Stimulated activated naive B cell treated with anti-CD40 and anti-IgM and Interleukin-4, amounts not matched to agents 10 μg/mL and 1 μg/mL and 100 μg/mL, for 72 hours (primary cell): ENCODE measurements at regions not wholly inside any gene's neighbourhood (a gene's known extent, or its start where the extent isn't known, plus 50 kb on each side); places are given as distances from the start of the nearest gene placed in this dataset.
"Not testable (repeated sequence)": the region's sequence is repeated elsewhere in the genome, so short reads cannot be mapped to it uniquely, and the experiment has no call there.

ENCODE experiments used
- ATAC-seq, 2 donors: fragments of 150-1000 bp; cut with Tn5 transposase; replicated peaks; 2 replicates each; pipeline ENCODE4 v1.10.0; 2021; ENCODE audit warnings: moderate library complexity in 1 of 2
- DNase-seq: peaks from one replicate; pipeline ENCODE4 v3.0.0; 2021
- H3K27ac Mint-ChIP-seq: one replicate; pipeline ENCODE4 v1.8.0; 2022; ENCODE audit warnings: mild to moderate bottlenecking, mixed read lengths
- H3K27me3 Mint-ChIP-seq, 2 donors: one replicate each; pipeline ENCODE4 v1.8.0; 2022; ENCODE audit warnings: mixed read lengths in 2 of 2
- H3K36me3 Mint-ChIP-seq, 2 donors: one replicate each; pipeline ENCODE4 v1.8.0; 2022; ENCODE audit warnings: mixed read lengths in 2 of 2, mild to moderate bottlenecking in 1 of 2
- H3K4me1 Mint-ChIP-seq, 2 donors: one replicate each; pipeline ENCODE4 v1.8.0; 2022; ENCODE audit warnings: mixed read lengths in 2 of 2, mild to moderate bottlenecking in 1 of 2
- H3K4me3 Mint-ChIP-seq, 2 donors: one replicate each; pipeline ENCODE4 v1.8.0; 2022; ENCODE audit warnings: mild to moderate bottlenecking in 2 of 2, mixed read lengths in 2 of 2, moderate library complexity in 1 of 2
- H3K9me3 Mint-ChIP-seq, 2 donors: one replicate each; pipeline ENCODE4 v1.8.0; 2022; ENCODE audit warnings: mixed read lengths in 2 of 2, mild to moderate bottlenecking in 1 of 2

DNA sequence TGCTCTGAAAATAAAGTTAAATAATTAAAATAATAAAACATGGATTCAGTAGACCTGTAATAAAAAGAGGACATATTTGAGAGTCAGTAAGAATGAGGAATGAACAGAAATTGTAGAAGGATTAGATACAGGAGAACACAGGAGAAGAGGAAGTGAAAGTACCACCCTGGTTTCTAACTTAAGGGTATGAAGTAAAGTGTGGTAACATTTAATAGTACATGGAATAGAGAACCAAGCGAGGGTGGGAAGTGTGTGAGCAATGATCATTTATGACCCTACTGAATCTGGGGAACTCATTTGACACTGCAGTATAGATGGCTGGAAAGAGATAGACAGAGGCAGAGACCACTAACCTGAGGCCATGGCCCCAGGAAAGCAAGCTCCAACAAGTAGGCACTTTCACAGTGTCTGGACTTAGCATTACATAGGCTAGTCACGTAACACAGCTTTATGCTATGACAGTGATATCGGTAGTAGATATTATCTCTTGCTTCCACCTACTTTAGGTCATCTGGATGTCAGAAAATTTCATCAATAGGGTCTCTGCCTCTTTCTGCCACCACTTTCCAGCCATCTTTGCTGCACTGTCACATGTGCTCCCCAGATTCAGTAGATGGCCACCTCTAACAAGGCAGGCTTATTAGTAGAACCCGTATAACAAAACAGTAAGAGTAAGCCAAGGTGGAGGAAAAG, 633.9 kb upstream of the MIR17HG start:
- no peak for DNase-seq
- Mint-ChIP-seq H3K36me3 (no peaks in the 10 kb centered on the region), H3K4me1 (no peaks in the 10 kb centered on the region), H3K9me3 (peaks cover 5 to 7% of the 10 kb centered on the region in 2 donors), H3K4me3 (no peak overlapping the region), H3K27me3 (no peaks in the 10 kb centered on the region), H3K27ac (no peak overlapping the region)
- ATAC-seq: peak; percentile 33 to 47

DNA sequence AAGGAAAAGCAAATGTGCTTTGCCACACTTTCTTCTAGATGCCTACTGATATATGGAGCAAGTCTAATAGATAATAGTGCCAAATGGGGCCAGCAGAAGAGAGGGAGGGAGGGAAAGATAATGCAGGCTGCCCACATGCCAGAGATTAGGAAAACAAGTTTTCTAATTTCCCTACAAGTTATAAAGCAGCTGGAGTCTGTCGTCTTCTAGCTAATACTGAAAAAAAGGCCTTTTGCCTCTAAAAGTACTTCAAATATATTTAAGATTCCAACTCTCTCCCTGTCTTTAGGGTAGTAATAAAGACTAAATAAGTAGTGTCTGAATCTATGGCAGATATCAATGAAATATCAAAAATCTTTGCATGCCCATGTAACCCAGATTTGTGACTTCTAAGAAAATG, 632.0 kb upstream of the MIR17HG start:
- H3K36me3 Mint-ChIP-seq: no peaks in the 10 kb centered on the region
- H3K4me1 Mint-ChIP-seq: no peaks in the 10 kb centered on the region
- no peak overlapping the region for H3K27ac Mint-ChIP-seq
- ATAC-seq (no peak), DNase-seq (no peak)
- peaks cover 4% of the 10 kb centered on the region in 2 donors for H3K9me3 Mint-ChIP-seq
- H3K4me3 Mint-ChIP-seq: no peak overlapping the region
- H3K27me3 Mint-ChIP-seq: no peaks in the 10 kb centered on the region

DNA sequence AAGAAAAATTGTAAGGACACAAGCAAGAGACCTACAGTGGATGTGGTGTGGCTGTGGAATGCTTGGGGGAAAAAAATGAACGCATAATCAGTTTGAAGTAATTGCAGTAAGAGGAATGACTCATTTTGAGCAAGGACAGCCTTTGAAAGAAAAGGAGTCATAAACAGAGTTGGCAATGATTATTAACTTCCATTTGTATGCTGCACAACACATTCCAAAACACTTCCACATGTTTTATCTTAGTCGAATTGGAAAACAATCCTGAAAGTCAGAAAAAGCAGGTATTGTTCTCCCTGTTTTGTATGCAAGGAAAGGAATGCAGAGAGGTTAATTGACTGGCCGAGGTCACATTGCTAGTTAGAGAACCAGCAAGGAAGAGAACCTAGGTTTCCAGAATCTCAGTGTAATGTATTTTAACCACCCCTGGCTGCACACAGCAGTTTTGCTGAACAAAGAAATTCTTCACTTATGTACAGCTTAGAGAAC, 630.0 kb upstream of the MIR17HG start:
- ATAC-seq: no peak
- Mint-ChIP-seq H3K4me3 (no peak overlapping the region), H3K27ac (no peak overlapping the region), H3K4me1 (no peaks in the 10 kb centered on the region), H3K36me3 (no peaks in the 10 kb centered on the region), H3K27me3 (no peaks in the 10 kb centered on the region), H3K9me3 (peaks cover 7 to 9% of the 10 kb centered on the region in 2 donors)
- no peak for DNase-seq

DNA sequence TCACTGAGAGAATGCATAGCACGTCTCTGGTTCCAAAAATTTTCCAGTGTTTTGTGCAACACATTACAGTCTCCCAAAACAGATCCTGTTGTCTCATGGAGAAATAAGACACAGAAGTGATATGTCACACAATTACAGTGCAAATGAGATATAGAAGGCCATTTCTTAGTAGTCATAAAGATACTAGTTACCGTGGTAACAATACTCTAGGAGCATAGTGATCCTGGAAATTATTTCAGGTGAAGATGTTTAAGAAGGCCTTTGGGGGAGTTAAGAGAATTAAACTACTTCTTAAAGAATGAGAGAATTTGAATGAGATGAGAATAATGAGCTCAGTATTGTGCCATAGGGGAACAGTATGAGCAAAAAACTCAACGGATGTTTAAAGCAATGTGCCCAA, 628.0 kb upstream of the MIR17HG start:
- ATAC-seq (no peak), DNase-seq (no peak)
- Mint-ChIP-seq H3K4me3 (no peak overlapping the region), H3K9me3 (peaks cover 5 to 9% of the 10 kb centered on the region in 2 donors), H3K36me3 (no peaks in the 10 kb centered on the region), H3K27me3 (no peaks in the 10 kb centered on the region), H3K27ac (no peak overlapping the region), H3K4me1 (no peaks in the 10 kb centered on the region)

DNA sequence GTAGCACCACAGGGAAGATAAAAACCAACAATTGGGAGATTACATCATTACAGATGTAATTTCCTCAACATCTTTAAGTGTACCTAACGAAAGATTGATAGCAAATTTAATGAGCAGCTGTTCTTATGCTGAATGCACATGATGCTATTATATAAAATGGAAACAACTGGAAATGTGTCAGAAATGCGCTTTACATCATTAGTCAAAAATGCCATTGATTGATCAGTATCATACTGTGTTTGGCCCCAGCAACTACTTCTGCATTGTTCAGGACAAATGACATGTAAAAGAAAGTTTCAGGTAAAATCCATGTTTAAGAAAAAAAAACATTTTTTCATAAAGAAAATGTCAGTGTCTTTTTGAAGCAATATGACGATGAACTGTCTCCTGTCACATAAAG, 625.5 kb upstream of the MIR17HG start:
- H3K36me3 Mint-ChIP-seq: no peaks in the 10 kb centered on the region
- peaks cover 5 to 9% of the 10 kb centered on the region in 2 donors for H3K9me3 Mint-ChIP-seq
- DNase-seq (no peak), ATAC-seq (no peak)
- no peaks in the 10 kb centered on the region for H3K4me1 Mint-ChIP-seq
- H3K4me3 Mint-ChIP-seq: no peak overlapping the region
- no peaks in the 10 kb centered on the region for H3K27me3 Mint-ChIP-seq
- no peak overlapping the region for H3K27ac Mint-ChIP-seq

DNA sequence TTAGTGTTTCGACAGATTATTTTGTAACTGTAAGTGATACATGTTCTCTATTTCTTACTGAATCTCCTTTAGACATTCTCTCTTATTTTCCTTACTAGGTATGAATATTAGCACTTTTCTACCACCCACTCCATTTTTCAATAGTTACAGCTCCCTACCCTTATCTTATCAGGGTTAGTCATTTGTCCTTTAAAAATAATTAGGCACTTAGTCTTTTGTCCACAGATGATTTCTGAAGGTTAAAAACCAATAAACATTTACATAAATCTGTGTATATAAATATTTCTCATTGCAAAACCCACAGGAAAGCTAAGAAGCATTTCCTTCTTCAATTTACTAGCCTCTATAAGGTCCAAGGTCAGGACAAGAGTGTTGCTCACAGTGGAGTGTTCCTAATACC, 624.1 kb upstream of the MIR17HG start:
- no peak overlapping the region for H3K4me3 Mint-ChIP-seq
- H3K36me3 Mint-ChIP-seq: no peaks in the 10 kb centered on the region
- H3K27ac Mint-ChIP-seq: no peak overlapping the region
- no peaks in the 10 kb centered on the region for H3K27me3 Mint-ChIP-seq
- no peaks in the 10 kb centered on the region for H3K4me1 Mint-ChIP-seq
- H3K9me3 Mint-ChIP-seq: peaks cover 5 to 9% of the 10 kb centered on the region in 2 donors
- no peak for DNase-seq
- no peak for ATAC-seq

DNA sequence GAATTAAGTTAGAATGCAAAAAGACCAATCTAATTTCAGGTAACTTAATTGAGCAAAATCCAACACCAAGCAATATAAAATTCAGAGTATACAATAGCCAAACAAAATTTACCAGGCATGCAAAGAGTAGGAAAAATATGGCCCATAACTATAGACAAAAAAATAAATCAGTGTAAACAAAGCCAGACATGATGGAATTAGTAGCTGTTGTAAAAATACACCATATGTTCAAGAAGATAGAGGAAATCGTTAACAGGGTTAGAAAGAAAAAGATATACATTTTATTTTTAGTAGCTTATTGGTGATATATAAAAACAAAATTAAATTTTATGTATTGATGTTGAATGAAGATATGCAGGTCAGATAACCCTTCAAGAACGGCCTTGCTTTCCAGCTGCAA, 621.1 kb upstream of the MIR17HG start:
- Mint-ChIP-seq H3K4me1 (no peaks in the 10 kb centered on the region), H3K9me3 (peaks cover 9 to 13% of the 10 kb centered on the region in 2 donors)

DNA sequence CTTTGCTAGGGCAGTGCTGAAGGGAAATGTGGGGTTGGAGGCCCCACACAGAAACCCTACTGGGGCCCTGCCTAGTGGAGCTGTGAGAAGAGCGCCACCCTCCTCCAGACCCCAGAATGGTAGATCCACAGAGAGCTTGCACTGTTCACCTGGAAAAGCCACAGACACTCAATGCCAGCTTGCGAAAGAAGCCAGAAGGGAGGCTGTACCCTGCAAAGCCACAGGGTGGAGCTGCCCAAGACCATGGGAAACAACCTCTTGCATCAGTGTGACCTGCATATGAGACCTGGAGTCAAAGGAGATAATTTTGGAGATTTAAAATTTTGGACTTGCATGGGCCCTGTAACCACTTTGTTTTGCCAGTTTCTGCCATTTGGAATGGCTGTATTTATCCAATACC, 615.4 kb upstream of the MIR17HG start:
- no peaks in the 10 kb centered on the region for H3K27me3 Mint-ChIP-seq
- no peak overlapping the region for H3K4me3 Mint-ChIP-seq
- ATAC-seq (no peak), DNase-seq (no peak)
- H3K9me3 Mint-ChIP-seq: peaks cover 12 to 23% of the 10 kb centered on the region in 2 donors
- no peaks in the 10 kb centered on the region for H3K36me3 Mint-ChIP-seq
- H3K4me1 Mint-ChIP-seq: no peaks in the 10 kb centered on the region
- no peak overlapping the region for H3K27ac Mint-ChIP-seq

More for the DNA sequence above, 621.1 kb upstream of the MIR17HG start:
- H3K27ac Mint-ChIP-seq: no peak overlapping the region
- no peaks in the 10 kb centered on the region for H3K27me3 Mint-ChIP-seq
- ATAC-seq: no peak
- DNase-seq: no peak
- H3K4me3 Mint-ChIP-seq: no peak overlapping the region
- no peaks in the 10 kb centered on the region for H3K36me3 Mint-ChIP-seq

DNA sequence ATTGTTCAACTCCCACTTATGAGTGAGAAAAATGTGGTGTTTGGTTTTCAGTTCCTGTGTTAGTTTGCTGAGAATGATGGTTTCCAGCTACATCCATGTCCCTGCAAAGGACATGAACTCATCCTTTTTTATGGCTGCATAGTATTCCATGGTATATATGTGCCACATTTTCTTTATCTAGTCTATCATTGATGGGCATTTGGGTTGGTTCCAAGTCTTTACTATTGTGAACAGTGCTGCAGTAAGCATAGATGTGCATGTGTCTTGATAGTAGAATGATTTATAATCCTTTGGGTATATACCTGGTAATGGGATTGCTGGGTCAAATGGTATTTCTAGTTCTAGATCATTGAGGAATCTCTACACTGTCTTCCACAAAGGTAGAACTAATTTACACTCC, 613.0 kb upstream of the MIR17HG start:
- H3K27me3 Mint-ChIP-seq, ATAC-seq, H3K27ac Mint-ChIP-seq, DNase-seq, H3K4me3 Mint-ChIP-seq, H3K4me1 Mint-ChIP-seq, H3K36me3 Mint-ChIP-seq: not testable (repeated sequence)
- peaks cover 13 to 23% of the 10 kb centered on the region in 2 donors for H3K9me3 Mint-ChIP-seq

DNA sequence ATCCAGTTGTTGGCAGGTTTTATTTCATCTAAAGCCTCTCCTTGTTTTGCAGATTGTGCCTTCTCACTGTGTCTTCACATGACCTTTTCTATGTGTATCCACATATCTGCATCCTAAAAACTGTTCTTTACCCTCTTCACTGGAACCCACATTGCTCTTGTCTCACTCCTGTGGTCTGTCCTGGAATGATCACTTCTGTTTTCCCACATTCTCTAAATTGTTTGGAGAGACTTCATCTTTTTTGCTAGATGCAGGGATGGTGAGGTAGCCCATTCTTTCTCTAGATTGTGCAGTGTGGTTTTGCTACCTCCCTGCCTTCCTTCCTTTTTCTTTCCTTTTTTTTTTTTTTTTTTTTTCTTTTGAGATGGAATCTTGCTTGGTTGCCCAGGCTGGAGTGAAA, 608.6 kb upstream of the MIR17HG start:
- Mint-ChIP-seq H3K4me1 (no peaks in the 10 kb centered on the region), H3K9me3 (peaks cover 6 to 7% of the 10 kb centered on the region in 2 donors), H3K36me3 (no peaks in the 10 kb centered on the region), H3K27me3 (no peaks in the 10 kb centered on the region), H3K27ac (no peak overlapping the region), H3K4me3 (no peak overlapping the region)
- DNase-seq (no peak), ATAC-seq (no peak)

DNA sequence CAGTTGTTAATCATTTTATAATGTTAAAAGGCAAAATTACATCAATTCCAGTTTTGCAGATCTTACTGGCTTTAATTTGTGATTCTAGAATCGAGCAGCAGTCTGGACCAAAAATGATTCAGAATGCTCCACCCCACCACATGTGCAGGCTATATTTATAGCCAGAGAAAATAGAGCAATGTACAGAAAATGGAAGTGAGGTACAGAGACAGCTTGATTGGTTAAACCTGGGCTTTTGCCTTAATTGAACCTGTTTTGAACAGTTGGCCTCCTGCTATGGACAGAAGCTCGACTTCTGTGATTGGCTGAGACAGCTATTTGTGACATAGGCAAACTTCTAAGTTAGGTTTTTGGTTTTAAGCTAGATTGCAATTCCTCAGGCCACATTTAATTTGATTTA, 607.4 kb upstream of the MIR17HG start:
- Mint-ChIP-seq H3K4me1 (no peaks in the 10 kb centered on the region), H3K36me3 (no peaks in the 10 kb centered on the region), H3K27me3 (no peaks in the 10 kb centered on the region), H3K4me3 (no peak overlapping the region), H3K9me3 (peaks cover 3 to 6% of the 10 kb centered on the region in 2 donors), H3K27ac (no peak overlapping the region)
- DNase-seq: no peak
- ATAC-seq: no peak

DNA sequence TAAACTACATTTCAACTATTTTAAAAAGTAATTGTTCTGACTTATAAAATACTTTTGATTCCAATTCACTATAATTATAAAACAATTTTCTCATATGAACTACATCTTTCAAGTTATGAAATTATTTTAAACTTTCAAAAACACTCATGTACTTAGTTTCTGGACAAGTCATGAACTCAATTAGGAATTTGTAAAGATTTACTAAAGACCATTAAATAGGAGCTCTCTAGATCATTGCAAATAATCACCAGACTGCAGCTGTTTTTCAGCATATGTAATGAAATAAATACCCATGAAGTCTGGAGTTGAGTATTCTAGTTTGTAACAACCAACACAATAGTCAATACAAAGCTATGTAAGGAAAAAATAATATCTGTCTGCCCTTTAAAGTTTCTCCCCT, 605.1 kb upstream of the MIR17HG start:
- no peaks in the 10 kb centered on the region for H3K36me3 Mint-ChIP-seq
- no peak for DNase-seq
- no peaks in the 10 kb centered on the region for H3K4me1 Mint-ChIP-seq
- H3K4me3 Mint-ChIP-seq: no peak overlapping the region
- ATAC-seq: no peak
- no peaks in the 10 kb centered on the region for H3K27me3 Mint-ChIP-seq
- H3K27ac Mint-ChIP-seq: no peak overlapping the region
- H3K9me3 Mint-ChIP-seq: peaks cover 0 to 1% of the 10 kb centered on the region in 2 donors

DNA sequence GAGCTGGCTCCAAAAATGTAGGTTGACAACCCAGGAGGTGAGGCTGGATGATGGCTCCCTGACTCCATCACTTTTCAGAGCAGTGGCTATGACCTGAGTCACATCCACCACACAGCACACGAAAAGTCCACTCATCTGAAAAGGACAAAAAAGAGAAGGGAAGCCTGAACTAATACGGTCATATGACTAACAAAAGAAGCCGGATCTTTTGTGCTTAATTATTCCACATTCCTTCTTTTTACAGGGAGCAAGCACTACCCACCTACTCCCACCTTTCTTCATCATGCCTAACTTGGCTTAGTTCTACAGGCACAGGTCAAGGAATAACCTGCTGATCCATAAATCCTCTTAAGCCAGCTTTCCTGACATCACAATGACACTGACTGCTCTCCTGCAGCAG, 601.3 kb upstream of the MIR17HG start:
- H3K36me3 Mint-ChIP-seq: no peaks in the 10 kb centered on the region
- ATAC-seq: no peak
- H3K4me1 Mint-ChIP-seq: no peaks in the 10 kb centered on the region

DNA sequence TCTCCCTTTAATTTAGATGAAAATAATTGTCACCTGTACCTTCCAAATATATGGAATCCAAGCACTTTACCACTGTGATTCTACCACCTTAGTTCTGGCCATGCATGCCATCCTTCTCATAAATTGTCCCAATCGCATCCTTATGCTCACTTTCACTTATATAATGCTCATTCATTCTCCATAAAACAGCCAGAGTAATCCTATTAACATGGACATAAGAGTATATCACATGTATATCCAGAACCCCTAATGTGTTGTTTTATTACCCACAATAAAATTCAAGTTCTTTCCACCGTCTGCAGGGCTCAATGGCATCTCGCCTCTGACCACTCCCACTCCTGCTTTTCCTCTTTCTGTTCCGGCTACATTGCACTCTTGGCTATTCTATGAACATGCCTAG, 597.5 kb upstream of the MIR17HG start:
- ATAC-seq: no peak
- no peak for DNase-seq

More for the DNA sequence above, 601.3 kb upstream of the MIR17HG start:
- peaks cover 0 to 4% of the 10 kb centered on the region in 2 donors for H3K9me3 Mint-ChIP-seq
- DNase-seq: no peak
- no peaks in the 10 kb centered on the region for H3K27me3 Mint-ChIP-seq
- H3K4me3 Mint-ChIP-seq: no peak overlapping the region
- no peak overlapping the region for H3K27ac Mint-ChIP-seq

DNA sequence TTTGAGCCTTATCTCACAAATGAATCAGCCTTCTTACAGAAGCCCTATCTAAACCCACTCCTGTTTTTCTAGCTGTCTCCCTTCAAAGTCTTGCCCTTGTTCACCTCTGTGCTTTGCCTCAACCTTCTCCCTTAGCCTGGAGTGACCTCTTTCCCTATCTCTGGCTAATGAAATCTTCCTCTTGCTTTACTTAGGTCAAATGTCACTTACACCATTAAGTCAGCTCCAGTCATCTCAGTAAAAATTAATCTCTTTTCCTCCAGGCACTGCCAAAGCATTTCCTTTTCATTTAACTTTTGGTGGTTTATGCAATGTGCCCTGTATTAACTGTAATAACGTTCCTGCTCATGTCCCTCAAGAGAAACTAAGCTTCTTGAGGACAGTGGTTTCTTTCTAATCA, 596.5 kb upstream of the MIR17HG start:
- no peak overlapping the region for H3K4me3 Mint-ChIP-seq
- H3K27ac Mint-ChIP-seq: no peak overlapping the region
- H3K9me3 Mint-ChIP-seq: peaks cover 0 to 4% of the 10 kb centered on the region in 2 donors

More for the DNA sequence above, 597.5 kb upstream of the MIR17HG start:
- Mint-ChIP-seq H3K27ac (no peak overlapping the region), H3K4me3 (no peak overlapping the region), H3K9me3 (peaks cover 0 to 4% of the 10 kb centered on the region in 2 donors), H3K27me3 (no peaks in the 10 kb centered on the region), H3K4me1 (no peaks in the 10 kb centered on the region), H3K36me3 (no peaks in the 10 kb centered on the region)

More for the DNA sequence above, 596.5 kb upstream of the MIR17HG start:
- Mint-ChIP-seq H3K36me3 (no peaks in the 10 kb centered on the region), H3K27me3 (no peaks in the 10 kb centered on the region), H3K4me1 (no peaks in the 10 kb centered on the region)
- DNase-seq (no peak), ATAC-seq (no peak)
